Mesenchymal stem cell (in vitro differentiated cells and primary cell): ENCODE measurements at regions not wholly inside any gene's neighbourhood (a gene's known extent, or its start where the extent isn't known, plus 50 kb on each side); places are given as distances from the start of the nearest gene placed in this dataset.
"Not testable (repeated sequence)": the region's sequence is repeated elsewhere in the genome, so short reads cannot be mapped to it uniquely, and the experiment has no call there.

Experiments
- DNase-seq: peaks from one replicate; pipeline ENCODE4 v3.0.0-alpha.2; 2013
- H2AFZ ChIP-seq: one replicate; pipeline ENCODE4 v1.6.1; 2013; ENCODE audit warnings: low read depth, mild to moderate bottlenecking, control low read depth, inconsistent platforms, low read length, moderate library complexity
- H2AK5ac ChIP-seq: 2 replicates; pipeline ENCODE4 v1.6.1; 2013; ENCODE audit warnings: low read length, moderate library complexity, mild to moderate bottlenecking, inconsistent platforms; ENCODE audit not compliant: severe bottlenecking
- H2BK120ac ChIP-seq: one replicate; pipeline ENCODE4 v1.6.1; 2013; ENCODE audit warnings: low read depth, mild to moderate bottlenecking, inconsistent platforms, low read length, moderate library complexity
- H2BK12ac ChIP-seq, 2 experiments: one replicate each; pipeline ENCODE4 v1.6.1; 2013; ENCODE audit warnings: inconsistent platforms in 2 of 2, low read length in 2 of 2, mild to moderate bottlenecking in 2 of 2, moderate library complexity in 2 of 2, control low read depth in 1 of 2
- H2BK15ac ChIP-seq: one replicate; pipeline ENCODE4 v1.6.1; 2013; ENCODE audit warnings: mild to moderate bottlenecking, low read depth, inconsistent platforms; ENCODE audit not compliant: poor library complexity, severe bottlenecking
- H2BK5ac ChIP-seq: 2 replicates; pipeline ENCODE4 v1.6.1; 2013; ENCODE audit warnings: low read depth, mild to moderate bottlenecking, low read length, control low read depth, inconsistent platforms; ENCODE audit not compliant: poor library complexity, severe bottlenecking
- H3K14ac ChIP-seq, 2 experiments: one replicate each; pipeline ENCODE4 v1.6.1; 2013; ENCODE audit warnings: inconsistent platforms in 2 of 2, low read length in 2 of 2, control low read depth in 1 of 2, mild to moderate bottlenecking in 1 of 2, moderate library complexity in 1 of 2
- H3K18ac ChIP-seq, 2 experiments: one replicate each; pipeline ENCODE4 v1.6.1; 2013; ENCODE audit warnings: inconsistent platforms in 2 of 2, low read length in 2 of 2, control low read depth in 1 of 2, low read depth in 1 of 2, mild to moderate bottlenecking in 1 of 2
- H3K23ac ChIP-seq, 2 experiments: one replicate each; pipeline ENCODE4 v1.6.1; 2013; ENCODE audit warnings: inconsistent platforms in 2 of 2, low read length in 2 of 2, mild to moderate bottlenecking in 2 of 2, moderate library complexity in 2 of 2, control low read depth in 1 of 2
- H3K27ac ChIP-seq: 2 replicates; pipeline ENCODE4 v1.5.1; 2013; ENCODE audit warnings: mild to moderate bottlenecking, moderate library complexity, low read length, control low read depth, inconsistent platforms; ENCODE audit not compliant: poor library complexity, severe bottlenecking
- H3K27me3 ChIP-seq, 2 experiments: 2 replicates each; pipeline versions ENCODE4 v1.6.1 to v1.7.0; 2013; ENCODE audit warnings: low read length in 2 of 2, mild to moderate bottlenecking in 2 of 2, moderate library complexity in 2 of 2, control low read depth in 1 of 2, inconsistent platforms in 1 of 2; ENCODE audit not compliant: control insufficient read depth in 1 of 2, insufficient read depth in 1 of 2
- H3K36me3 ChIP-seq, 2 experiments: 2 replicates each; pipeline versions ENCODE4 v1.6.1 to v1.7.0; 2013; ENCODE audit warnings: low read length in 2 of 2, control low read depth in 1 of 2, inconsistent platforms in 1 of 2, low read depth in 1 of 2, mild to moderate bottlenecking in 1 of 2; ENCODE audit not compliant: insufficient read depth in 2 of 2, control insufficient read depth in 1 of 2
- H3K4ac ChIP-seq, 2 experiments: one replicate each; pipeline ENCODE4 v1.6.1; 2013; ENCODE audit warnings: inconsistent platforms in 2 of 2, low read length in 2 of 2, mild to moderate bottlenecking in 2 of 2, moderate library complexity in 2 of 2, control low read depth in 1 of 2, low read depth in 1 of 2
- H3K4me1 ChIP-seq: 2 replicates; pipeline ENCODE4 v1.6.1; 2013; ENCODE audit warnings: low read depth, low read length, control low read depth; ENCODE audit not compliant: control insufficient read depth, insufficient read depth
- H3K4me2 ChIP-seq: 2 replicates; pipeline ENCODE4 v1.6.1; 2013; ENCODE audit warnings: low read length, mild to moderate bottlenecking, inconsistent platforms; ENCODE audit not compliant: poor library complexity, severe bottlenecking
- H3K4me3 ChIP-seq, 2 experiments: 2 replicates each; pipeline versions ENCODE4 v1.5.1 to v1.7.0; 2013; ENCODE audit warnings: low read length in 2 of 2, mild to moderate bottlenecking in 2 of 2, control low read depth in 1 of 2, low read depth in 1 of 2; ENCODE audit not compliant: insufficient read depth in 1 of 2
- H3K79me1 ChIP-seq: replicated peaks from 2 replicates; pipeline ENCODE4 v1.6.1; 2013; ENCODE audit warnings: mild to moderate bottlenecking, control low read depth, low read length, inconsistent platforms; ENCODE audit not compliant: poor library complexity, severe bottlenecking
- H3K9ac ChIP-seq: 2 replicates; pipeline ENCODE4 v1.7.0; 2013; ENCODE audit warnings: mild to moderate bottlenecking, low read length, moderate library complexity
- H3K9me3 ChIP-seq: 2 replicates; pipeline ENCODE4 v1.7.0; 2013; ENCODE audit warnings: mild to moderate bottlenecking, low read length; ENCODE audit not compliant: control insufficient read depth
- H4K8ac ChIP-seq: one replicate; pipeline ENCODE4 v1.6.1; 2013; ENCODE audit warnings: inconsistent platforms, mild to moderate bottlenecking, low read length, moderate library complexity
- H4K91ac ChIP-seq: one replicate; pipeline ENCODE4 v1.6.1; 2013; ENCODE audit warnings: mild to moderate bottlenecking, low read length, inconsistent platforms
- WGBS: methylation state at CpG from one replicate; pipeline ENCODE4 v1.1.7; 2013; ENCODE audit warnings: mixed read lengths; 5-methylcytosine and 5-hydroxymethylcytosine counted together

DNA sequence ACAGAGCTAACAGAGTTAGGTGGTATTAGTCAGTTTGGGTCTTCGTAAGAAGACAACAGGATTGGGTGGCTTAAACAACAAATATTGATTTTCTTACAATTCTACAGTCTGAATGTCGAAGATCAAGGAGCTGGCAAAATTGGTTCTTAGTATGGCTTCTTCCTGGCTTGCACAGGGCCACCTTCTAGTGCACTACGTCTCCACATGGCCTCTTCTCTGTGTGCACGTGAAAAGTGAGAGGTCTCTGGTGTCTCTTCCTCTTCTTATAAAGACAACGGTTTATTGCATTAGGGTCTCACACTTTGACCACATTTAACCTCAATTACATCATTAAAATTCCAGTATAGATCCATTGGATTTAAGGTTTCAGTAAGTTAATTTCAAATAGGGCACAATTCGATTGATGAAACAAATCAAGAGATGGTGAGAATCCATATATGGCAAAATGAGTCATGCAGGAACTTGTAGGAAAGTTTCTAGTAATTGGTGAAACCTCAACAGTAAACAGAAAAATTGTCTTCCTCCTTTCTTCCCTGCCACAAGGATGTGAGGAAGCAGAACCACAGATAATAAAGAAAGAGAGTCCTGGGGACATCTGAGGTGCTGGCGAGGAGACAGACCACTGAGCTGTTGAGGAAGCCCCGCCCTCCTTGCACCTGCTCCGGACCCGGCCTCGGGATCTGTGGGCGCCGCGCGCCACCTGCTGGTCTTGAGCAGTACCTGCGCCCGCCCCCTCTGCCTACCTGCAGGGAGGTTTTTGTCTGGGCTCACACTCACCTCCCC is 846.7 kb downstream of the TMEM121 start:
- Histone ChIP-seq H2BK5ac (no peak overlapping the region), H3K4me2 (no peak overlapping the region), H4K8ac (no peak overlapping the region), H3K4me1 (no peaks in the 10 kb centered on the region), H2AFZ (no peak overlapping the region), H3K79me1 (no peaks in the 10 kb centered on the region), H3K27ac (no peak overlapping the region), H3K36me3 (no peaks in the 10 kb centered on the region), H3K23ac (no peak overlapping the region), H3K9ac (no peak overlapping the region), H3K27me3 (no peaks in the 10 kb centered on the region), H2BK12ac (no peak overlapping the region), H3K18ac (no peak overlapping the region), H3K4ac (no peak overlapping the region), H3K14ac (no peak overlapping the region), H2BK120ac (no peak overlapping the region), H2AK5ac (no peak overlapping the region), H4K91ac (no peak overlapping the region), H2BK15ac (no peak overlapping the region), H3K4me3 (no peak overlapping the region), H3K9me3 (no peaks in the 10 kb centered on the region)
- no peak for DNase-seq
- 52% methylated on average over 15 of the region's 17 CpGs for WGBS

DNA sequence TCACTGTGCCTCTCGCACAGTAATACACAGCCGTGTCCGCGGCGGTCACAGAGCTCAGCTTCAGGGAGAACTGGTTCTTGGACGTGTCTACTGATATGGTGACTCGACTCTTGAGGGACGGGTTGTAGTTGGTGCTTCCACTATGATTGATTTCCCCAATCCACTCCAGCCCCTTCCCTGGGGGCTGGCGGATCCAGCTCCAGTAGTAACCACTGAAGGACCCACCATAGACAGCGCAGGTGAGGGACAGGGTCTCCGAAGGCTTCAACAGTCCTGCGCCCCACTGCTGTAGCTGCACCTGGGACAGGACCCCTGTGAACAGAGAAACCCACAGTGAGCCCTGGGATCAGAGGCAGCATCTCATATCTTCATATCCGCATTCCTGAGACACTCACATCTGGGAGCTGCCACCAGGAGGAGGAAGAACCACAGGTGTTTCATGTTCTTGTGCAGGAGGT is 847.3 kb downstream of the TMEM121 start:
- WGBS, result 88% methylated on average over 13 of the region's 13 CpGs
- H3K27ac ChIP-seq, H3K4me2 ChIP-seq, DNase-seq, H3K9ac ChIP-seq, H3K4ac ChIP-seq, H2BK15ac ChIP-seq, H2BK5ac ChIP-seq, H2BK12ac ChIP-seq, H3K27me3 ChIP-seq, H3K79me1 ChIP-seq, H3K4me3 ChIP-seq, H3K23ac ChIP-seq, H3K4me1 ChIP-seq, H3K9me3 ChIP-seq, H4K91ac ChIP-seq, H4K8ac ChIP-seq, H2AK5ac ChIP-seq, H2BK120ac ChIP-seq, H3K14ac ChIP-seq, H3K18ac ChIP-seq, H2AFZ ChIP-seq, H3K36me3 ChIP-seq: not testable (repeated sequence)

DNA sequence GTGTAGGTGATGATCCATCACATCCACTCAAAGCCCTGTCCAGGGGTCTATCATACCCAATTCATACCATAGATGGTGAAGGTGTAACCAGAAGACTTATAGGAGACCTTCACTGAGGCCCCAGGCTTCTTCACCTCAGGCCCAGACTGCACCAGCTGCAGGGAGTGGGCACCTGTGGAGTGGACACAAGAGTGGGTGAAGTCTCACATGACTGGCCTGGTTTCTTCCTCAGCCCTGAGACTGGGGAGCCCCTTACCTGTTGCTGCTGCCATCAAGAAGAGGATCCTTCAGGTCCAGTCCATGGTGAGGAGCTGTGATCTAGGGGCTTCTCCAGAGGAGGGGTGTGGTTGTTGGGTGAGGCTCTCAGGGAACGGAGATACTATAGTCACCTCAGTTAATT is 851.0 kb downstream of the TMEM121 start:
- no peak overlapping the region for H4K91ac ChIP-seq
- H3K36me3 ChIP-seq, result no peaks in the 10 kb centered on the region
- no peak overlapping the region for H3K27ac ChIP-seq
- H3K23ac ChIP-seq, result no peak overlapping the region
- no peak overlapping the region for H2AFZ ChIP-seq
- H3K79me1 ChIP-seq, result no peaks in the 10 kb centered on the region
- H3K27me3 ChIP-seq, result no peaks in the 10 kb centered on the region
- no peak overlapping the region for H3K9ac ChIP-seq
- no peak overlapping the region for H3K4ac ChIP-seq
- H2BK5ac ChIP-seq, result no peak overlapping the region
- no peak overlapping the region for H2BK120ac ChIP-seq
- no peak overlapping the region for H3K4me2 ChIP-seq
- no peak for DNase-seq
- no peaks in the 10 kb centered on the region for H3K9me3 ChIP-seq
- no peaks in the 10 kb centered on the region for H3K4me1 ChIP-seq
- H3K14ac ChIP-seq, result no peak overlapping the region
- H2BK15ac ChIP-seq, result no peak overlapping the region
- no peak overlapping the region for H3K18ac ChIP-seq
- no peak overlapping the region for H2AK5ac ChIP-seq
- no peak overlapping the region for H4K8ac ChIP-seq
- no peak overlapping the region for H3K4me3 ChIP-seq
- no peak overlapping the region for H2BK12ac ChIP-seq
- WGBS, result no CpG with 5 or more reads among the region's 1 CpG

DNA sequence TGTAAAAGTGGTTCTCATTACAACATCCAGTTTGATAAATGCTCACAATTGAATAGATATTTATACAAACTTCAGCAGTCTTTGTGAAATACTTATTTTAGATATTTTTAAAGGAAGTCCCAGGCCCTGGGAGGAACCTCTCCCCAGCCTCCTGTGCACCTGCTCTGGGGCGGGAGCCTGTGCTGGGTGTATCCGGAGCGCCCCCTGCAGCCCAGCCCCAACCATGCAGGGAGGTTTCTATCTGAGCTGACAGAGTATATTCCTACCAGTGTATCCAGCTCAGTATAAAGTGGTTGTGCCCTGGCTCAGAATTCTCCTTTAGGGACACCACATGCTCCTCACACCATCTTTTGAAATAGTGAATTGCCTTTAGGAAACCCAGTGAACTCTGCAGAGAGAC is 851.8 kb downstream of the TMEM121 start:
- Histone ChIP-seq H3K79me1 (no peaks in the 10 kb centered on the region), H3K4me3 (no peak overlapping the region), H3K14ac (no peak overlapping the region), H3K4ac (no peak overlapping the region), H3K9ac (no peak overlapping the region), H4K91ac (no peak overlapping the region), H3K4me2 (no peak overlapping the region), H3K23ac (no peak overlapping the region), H4K8ac (no peak overlapping the region), H2BK12ac (no peak overlapping the region), H2AFZ (no peak overlapping the region), H3K18ac (no peak overlapping the region), H2BK5ac (no peak overlapping the region), H3K27me3 (no peaks in the 10 kb centered on the region), H3K27ac (no peak overlapping the region), H3K9me3 (no peaks in the 10 kb centered on the region), H3K4me1 (no peaks in the 10 kb centered on the region), H2BK120ac (no peak overlapping the region), H2AK5ac (no peak overlapping the region), H2BK15ac (no peak overlapping the region), H3K36me3 (no peaks in the 10 kb centered on the region)
- DNase-seq, result no peak
- WGBS, result 25% methylated on average over 3 of the region's 3 CpGs
